Rectal smooth muscle tissue (tissue), 1 donor: ENCODE measurements at regions not wholly inside any gene's neighbourhood (a gene's known extent, or its start where the extent isn't known, plus 50 kb on each side); places are given as distances from the start of the nearest gene placed in this dataset.

Experiments
- H3K27ac ChIP-seq: one replicate; pipeline ENCODE4 v1.7.0; 2013; ENCODE audit warnings: low read depth, low read length, inconsistent platforms
- H3K27me3 ChIP-seq: one replicate; pipeline ENCODE4 v1.7.0; 2013; ENCODE audit warnings: low read length; ENCODE audit not compliant: control insufficient read depth, insufficient read depth
- H3K36me3 ChIP-seq: one replicate; pipeline ENCODE4 v1.7.0; 2013; ENCODE audit warnings: low read length; ENCODE audit not compliant: control insufficient read depth, insufficient read depth
- H3K4me1 ChIP-seq: one replicate; pipeline ENCODE4 v1.7.0; 2013; ENCODE audit warnings: low read length; ENCODE audit not compliant: control insufficient read depth, insufficient read depth
- H3K4me3 ChIP-seq: one replicate; pipeline ENCODE4 v1.7.0; 2013; ENCODE audit warnings: low read length
- H3K9ac ChIP-seq: one replicate; pipeline ENCODE4 v1.7.0; 2013; ENCODE audit warnings: low read length

- Histone ChIP-seq H3K4me1 (no peaks in the 10 kb centered on the region), H3K9ac (no peak overlapping the region), H3K4me3 (no peak overlapping the region), H3K27ac (no peak overlapping the region), H3K36me3 (no peaks in the 10 kb centered on the region), H3K27me3 (no peaks in the 10 kb centered on the region)
Observed at GRCh38 chr22:27454807-27455450, 346.6 kb downstream of the MN1 start.

DNA sequence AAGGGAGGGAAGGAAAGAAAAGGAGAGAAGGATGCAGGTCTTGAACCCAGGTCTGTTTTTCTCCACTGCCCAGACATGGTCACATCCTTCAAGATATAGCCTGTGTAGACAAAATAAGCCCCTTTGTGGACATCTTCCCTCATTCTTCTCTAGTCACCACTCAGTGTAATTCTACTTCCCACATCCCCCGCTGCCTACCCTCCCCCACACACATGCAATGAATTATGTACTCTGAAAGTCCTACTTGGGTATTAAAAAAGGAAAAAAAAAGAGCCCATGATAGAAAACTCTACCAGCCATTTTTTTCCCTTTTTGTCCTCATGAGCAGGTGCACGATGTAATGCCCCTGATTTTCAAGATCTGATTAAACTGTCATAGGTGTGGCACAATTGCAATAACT, 346.0 kb downstream of the MN1 start:
- H3K27me3 ChIP-seq = no peaks in the 10 kb centered on the region
- no peaks in the 10 kb centered on the region for H3K36me3 ChIP-seq
- no peak overlapping the region for H3K4me3 ChIP-seq
- no peaks in the 10 kb centered on the region for H3K4me1 ChIP-seq
- no peak overlapping the region for H3K27ac ChIP-seq
- H3K9ac ChIP-seq = no peak overlapping the region

- Histone ChIP-seq H3K27ac (no peak overlapping the region), H3K4me3 (no peak overlapping the region)
Observed at GRCh38 chr22:27456696-27457503, 344.7 kb downstream of the MN1 start.

GRCh38 chr22:27459999-27460398, 341.6 kb downstream of the MN1 start:
- Histone ChIP-seq H3K27ac (no peak overlapping the region), H3K27me3 (no peaks in the 10 kb centered on the region), H3K36me3 (no peaks in the 10 kb centered on the region), H3K4me3 (no peak overlapping the region), H3K4me1 (peaks cover 3% of the 10 kb centered on the region), H3K9ac (no peak overlapping the region)

More at GRCh38 chr22:27456696-27457503, 344.7 kb downstream of the MN1 start:
- Histone ChIP-seq H3K27me3 (no peaks in the 10 kb centered on the region), H3K9ac (no peak overlapping the region), H3K36me3 (no peaks in the 10 kb centered on the region), H3K4me1 (peaks cover 3% of the 10 kb centered on the region)

GRCh38 chr22:27460591-27461347, 340.8 kb downstream of the MN1 start:
- Histone ChIP-seq H3K27me3 (no peaks in the 10 kb centered on the region), H3K4me3 (no peak overlapping the region), H3K9ac (no peak overlapping the region), H3K36me3 (no peaks in the 10 kb centered on the region), H3K4me1 (peaks cover 3% of the 10 kb centered on the region), H3K27ac (no peak overlapping the region)

- peaks cover 3% of the 10 kb centered on the region for H3K4me1 ChIP-seq
- no peaks in the 10 kb centered on the region for H3K36me3 ChIP-seq
- H3K9ac ChIP-seq = no peak overlapping the region
- H3K27me3 ChIP-seq = no peaks in the 10 kb centered on the region
- no peak overlapping the region for H3K27ac ChIP-seq
- no peak overlapping the region for H3K4me3 ChIP-seq
Observed at GRCh38 chr22:27461470-27461869, 340.1 kb downstream of the MN1 start.

DNA sequence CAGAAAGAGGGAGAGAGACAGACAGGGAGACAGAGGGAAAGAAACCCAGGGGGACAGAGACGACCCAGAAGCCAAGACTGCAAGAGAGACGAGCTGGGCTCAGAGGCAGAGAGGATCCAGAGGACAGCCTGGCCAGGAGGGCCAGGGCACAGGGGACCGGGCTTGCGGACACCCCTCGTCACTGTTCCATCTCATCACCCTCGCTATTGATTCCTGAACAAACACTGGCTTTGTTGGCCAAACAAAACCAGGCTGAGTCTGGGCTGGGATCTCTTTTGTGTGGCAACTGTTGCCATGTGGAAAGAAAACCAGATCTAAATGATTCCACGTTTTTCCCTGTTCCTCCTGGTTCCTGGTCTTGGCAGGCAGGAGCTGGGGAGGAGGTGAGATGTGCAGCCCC, 339.4 kb downstream of the MN1 start:
- Histone ChIP-seq H3K27ac (no peak overlapping the region), H3K36me3 (no peaks in the 10 kb centered on the region), H3K9ac (no peak overlapping the region), H3K4me1 (peaks cover 3% of the 10 kb centered on the region), H3K4me3 (no peak overlapping the region), H3K27me3 (no peaks in the 10 kb centered on the region)

- Histone ChIP-seq H3K27ac (no peak overlapping the region), H3K4me1 (peaks cover 3% of the 10 kb centered on the region), H3K36me3 (no peaks in the 10 kb centered on the region), H3K4me3 (no peak overlapping the region), H3K27me3 (no peaks in the 10 kb centered on the region), H3K9ac (no peak overlapping the region)
Observed at GRCh38 chr22:27463121-27463660, 338.4 kb downstream of the MN1 start.

DNA sequence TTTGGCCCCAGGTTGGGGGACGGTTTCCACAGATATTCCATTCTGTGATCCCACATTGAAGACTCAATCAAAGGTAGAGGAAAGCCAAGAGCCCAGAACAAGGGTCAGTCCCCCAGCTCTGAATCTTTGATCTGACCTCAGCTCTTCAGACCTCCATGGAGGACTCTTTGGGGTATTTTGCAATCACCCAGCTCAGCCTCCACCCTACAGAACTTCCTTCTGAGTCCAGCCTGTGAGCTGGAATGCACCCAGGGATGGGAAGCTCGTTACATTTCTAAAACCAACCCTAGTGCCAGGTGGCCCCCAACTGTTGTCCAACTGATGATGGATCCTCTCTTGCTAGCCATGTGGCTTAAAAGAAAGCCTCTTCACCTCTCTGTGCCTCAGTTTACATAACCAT, 335.3 kb downstream of the MN1 start:
- Histone ChIP-seq H3K4me1 (peaks cover 3% of the 10 kb centered on the region), H3K27me3 (no peaks in the 10 kb centered on the region), H3K27ac (no peak overlapping the region), H3K4me3 (no peak overlapping the region), H3K9ac (no peak overlapping the region), H3K36me3 (no peaks in the 10 kb centered on the region)

DNA sequence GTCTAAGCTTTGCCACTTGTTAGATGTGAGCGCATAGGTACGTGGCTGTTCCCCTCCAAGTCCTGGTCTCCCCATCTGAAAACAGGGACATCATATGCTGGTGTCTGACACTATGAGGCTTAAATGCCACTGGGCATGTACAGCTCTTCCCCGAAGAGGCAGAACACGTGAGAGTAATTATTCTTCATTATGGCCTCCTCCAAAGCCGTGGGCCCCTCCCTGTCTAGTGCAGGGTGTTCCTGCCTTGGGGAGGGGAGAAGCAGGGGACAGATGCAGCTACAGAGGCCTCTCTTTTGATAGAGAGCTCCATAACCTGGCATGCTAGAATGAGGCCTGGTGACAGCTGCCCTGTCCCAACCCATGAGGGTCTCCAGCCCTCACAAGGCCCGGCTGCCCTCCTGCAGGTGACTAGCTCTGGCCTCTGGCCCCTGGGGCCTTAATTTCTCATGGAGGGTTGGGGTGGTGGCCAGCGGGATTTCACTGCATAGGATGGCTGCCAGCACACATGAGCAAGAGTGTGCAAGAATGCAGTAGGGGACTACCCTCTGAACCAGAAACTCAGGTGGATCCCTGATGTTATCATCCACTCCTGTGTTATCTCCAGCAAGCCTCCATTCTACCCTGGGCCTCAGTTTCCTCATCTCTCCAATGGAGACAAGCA, 334.6 kb downstream of the MN1 start:
- no peak overlapping the region for H3K4me3 ChIP-seq
- H3K4me1 ChIP-seq = no peaks in the 10 kb centered on the region
- H3K27ac ChIP-seq = no peak overlapping the region
- no peaks in the 10 kb centered on the region for H3K27me3 ChIP-seq
- H3K36me3 ChIP-seq = no peaks in the 10 kb centered on the region
- H3K9ac ChIP-seq = no peak overlapping the region

DNA sequence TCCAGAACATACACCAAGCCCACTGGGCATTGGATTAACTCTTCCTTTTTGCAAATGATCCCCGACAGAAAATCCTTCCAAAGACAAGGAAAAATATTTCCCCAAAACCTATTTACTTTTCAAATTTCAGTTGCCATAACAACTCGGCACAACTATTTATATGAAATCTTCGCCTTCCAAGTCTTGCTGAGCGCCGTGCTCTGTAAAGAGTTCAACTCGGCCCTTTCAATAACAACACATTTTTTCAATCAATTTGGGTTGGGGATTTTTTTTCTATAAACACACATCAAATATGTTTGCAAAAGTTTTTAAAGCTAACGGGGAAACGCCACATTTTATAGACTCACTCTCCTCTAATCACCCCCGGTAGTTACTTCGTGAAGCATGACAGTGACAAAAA, 333.8 kb downstream of the MN1 start:
- no peaks in the 10 kb centered on the region for H3K27me3 ChIP-seq
- no peaks in the 10 kb centered on the region for H3K4me1 ChIP-seq
- H3K36me3 ChIP-seq = no peaks in the 10 kb centered on the region
- no peak overlapping the region for H3K9ac ChIP-seq
- H3K27ac ChIP-seq = no peak overlapping the region
- no peak overlapping the region for H3K4me3 ChIP-seq

- H3K36me3 ChIP-seq = no peaks in the 10 kb centered on the region
- no peaks in the 10 kb centered on the region for H3K4me1 ChIP-seq
- H3K27me3 ChIP-seq = no peaks in the 10 kb centered on the region
- H3K9ac ChIP-seq = no peak overlapping the region
- H3K4me3 ChIP-seq = no peak overlapping the region
- H3K27ac ChIP-seq = no peak overlapping the region
Observed at GRCh38 chr22:27468712-27469111, 332.8 kb downstream of the MN1 start.
